ENCODE measurements at regions not wholly inside any gene's neighbourhood (a gene's known extent, or its start where the extent isn't known, plus 50 kb on each side); places are given as distances from the start of the nearest gene placed in this dataset.

GRCh38 chr5:155886311-155887031 is 440.5 kb upstream of the SGCD start:
- intact Hi-C loops (cut with DNase I; ENCODE audit: low total_unique reads) = no loop called here
- in situ Hi-C loops (cut with MboI; ENCODE audit: low sequenced_read_pairs in 4 of 4) = no loop called here
- Histone ChIP-seq H3K36me3 (no peaks in the 10 kb centered on the region), H3K27me3 (no peaks in the 10 kb centered on the region), H3K4me1 (no peaks in the 10 kb centered on the region), H3K27ac (no peak overlapping the region), H3K9me3 (no peaks in the 10 kb centered on the region), H3K4me3 (no peak overlapping the region)
- TF ChIP-seq POLR2A (IDR thresholded peaks at IDR 0.05) (no peak), CTCF (IDR thresholded peaks at IDR 0.05 in 4 of 5, conservative IDR thresholded peaks at IDR 0.05 in 1 of 5) (no peak)
- ATAC-seq (no peak), DNase-seq (no peak)

GRCh38 chr5:155895484-155895883 is 431.5 kb upstream of the SGCD start:
- in situ Hi-C loops (cut with MboI; ENCODE audit: low sequenced_read_pairs in 4 of 4) = no loop called here
- DNase-seq (no peak), ATAC-seq (no peak)
- TF ChIP-seq POLR2A (IDR thresholded peaks at IDR 0.05) (no peak), CTCF (IDR thresholded peaks at IDR 0.05 in 4 of 5, conservative IDR thresholded peaks at IDR 0.05 in 1 of 5) (no peak)
- intact Hi-C loops (cut with DNase I; ENCODE audit: low total_unique reads) = no loop called here
- Histone ChIP-seq H3K27me3 (no peaks in the 10 kb centered on the region), H3K9me3 (no peaks in the 10 kb centered on the region), H3K4me3 (no peak overlapping the region), H3K27ac (no peak overlapping the region), H3K36me3 (no peaks in the 10 kb centered on the region), H3K4me1 (peaks cover 0 to 3% of the 10 kb centered on the region in 2 donors)

- H3K27me3 ChIP-seq = no peaks in the 10 kb centered on the region
- intact Hi-C loops (cut with DNase I; ENCODE audit: low total_unique reads) (no loop called here), in situ Hi-C loops (cut with MboI; ENCODE audit: low sequenced_read_pairs in 4 of 4) (no loop called here)
- no peak for ATAC-seq
- H3K27ac ChIP-seq = no peak overlapping the region
- no peak overlapping the region for H3K4me3 ChIP-seq
- H3K36me3 ChIP-seq = no peaks in the 10 kb centered on the region
- peaks cover 0 to 3% of the 10 kb centered on the region in 2 donors for H3K4me1 ChIP-seq
- TF ChIP-seq CTCF (IDR thresholded peaks at IDR 0.05 in 4 of 5, conservative IDR thresholded peaks at IDR 0.05 in 1 of 5) = no peak
- TF ChIP-seq POLR2A (IDR thresholded peaks at IDR 0.05) = no peak
- no peak for DNase-seq
- no peaks in the 10 kb centered on the region for H3K9me3 ChIP-seq
Observed at GRCh38 chr5:155897761-155898160, 429.2 kb upstream of the SGCD start.

GRCh38 chr5:155898284-155898683 is 428.7 kb upstream of the SGCD start:
- H3K4me3 ChIP-seq = no peak overlapping the region
- H3K4me1 ChIP-seq = peaks cover 0 to 3% of the 10 kb centered on the region in 2 donors
- no peaks in the 10 kb centered on the region for H3K27me3 ChIP-seq
- ATAC-seq (no peak), DNase-seq (no peak)
- no peaks in the 10 kb centered on the region for H3K9me3 ChIP-seq
- no peak overlapping the region for H3K27ac ChIP-seq
- TF ChIP-seq CTCF (IDR thresholded peaks at IDR 0.05 in 4 of 5, conservative IDR thresholded peaks at IDR 0.05 in 1 of 5) = no peak
- TF ChIP-seq POLR2A (IDR thresholded peaks at IDR 0.05) = no peak
- no peaks in the 10 kb centered on the region for H3K36me3 ChIP-seq
- intact Hi-C loops (cut with DNase I; ENCODE audit: low total_unique reads) = no loop called here
- in situ Hi-C loops (cut with MboI; ENCODE audit: low sequenced_read_pairs in 4 of 4) = no loop called here

- H3K27ac ChIP-seq = no peak overlapping the region
- no peak overlapping the region for H3K4me3 ChIP-seq
- no peaks in the 10 kb centered on the region for H3K36me3 ChIP-seq
- DNase-seq (peak in 1 of 2 donors; percentile 9), ATAC-seq (no peak)
- H3K4me1 ChIP-seq = peaks cover 0 to 3% of the 10 kb centered on the region in 2 donors
- in situ Hi-C loops (cut with MboI; ENCODE audit: low sequenced_read_pairs in 4 of 4) (no loop called here), intact Hi-C loops (cut with DNase I; ENCODE audit: low total_unique reads) (no loop called here)
- H3K9me3 ChIP-seq = no peaks in the 10 kb centered on the region
- no peaks in the 10 kb centered on the region for H3K27me3 ChIP-seq
- TF ChIP-seq POLR2A (IDR thresholded peaks at IDR 0.05) = no peak
- no peak for TF ChIP-seq CTCF (IDR thresholded peaks at IDR 0.05 in 4 of 5, conservative IDR thresholded peaks at IDR 0.05 in 1 of 5)
Observed at GRCh38 chr5:155903791-155904190, 423.2 kb upstream of the SGCD start.

Data from gastrocnemius medialis (tissue), 4 donors.